ENCODE measurements at regions not wholly inside any gene's neighbourhood (a gene's known extent, or its start where the extent isn't known, plus 50 kb on each side); places are given as distances from the start of the nearest gene placed in this dataset.

DNA sequence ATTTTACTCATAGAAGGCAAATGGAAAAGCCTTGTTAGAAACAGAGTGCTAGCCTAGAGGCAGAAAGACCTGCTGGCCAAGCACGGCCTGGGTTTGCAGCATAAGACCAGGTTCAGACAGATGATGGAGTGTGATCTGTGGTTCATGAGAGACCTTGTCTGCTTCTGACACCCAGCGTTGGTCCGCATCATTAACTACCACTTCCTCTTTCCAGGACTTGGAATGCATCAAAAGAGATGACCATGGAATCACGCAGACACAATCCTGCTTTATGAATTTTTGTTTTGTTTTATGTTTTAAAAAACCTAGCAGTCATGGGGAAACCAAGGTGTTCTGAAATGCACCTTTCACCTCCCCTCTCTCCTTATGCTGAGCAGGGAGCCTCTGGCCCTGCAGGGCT lies 76.8 kb upstream of the SYNDIG1 start:
- no peak overlapping the region for H2AFZ ChIP-seq
- H3F3A ChIP-seq (ENCODE audit: insufficient read depth, low read depth), result no peaks in the 10 kb centered on the region
- no peaks in the 10 kb centered on the region for H3K4me1 ChIP-seq (replicated peaks; ENCODE audit: insufficient read depth)
- no peak overlapping the region for H3K4me3 ChIP-seq
- H3K27ac ChIP-seq, result no peak overlapping the region
- no peaks in the 10 kb centered on the region for H4K20me1 ChIP-seq (ENCODE audit: insufficient read depth)
- H3K9me2 ChIP-seq (ENCODE audit: insufficient read depth), result no peaks in the 10 kb centered on the region
- H3K79me2 ChIP-seq (ENCODE audit: low read depth), result no peaks in the 10 kb centered on the region
- BruUV-seq (replicated peaks), result no TSS peak
- intact Hi-C loops (cut with micrococcal nuclease; ENCODE audit: unreplicated experiment), result no loop called here
- H3K4me2 ChIP-seq, result no peak overlapping the region
- H3K27me3 ChIP-seq (ENCODE audit: insufficient read depth, low read depth), result peaks cover 3% of the 10 kb centered on the region; the same call in 1 of the 2 replicates
- CTCF ChIA-PET, result no interaction called here
- TF ChIP-seq, protein P1, sequence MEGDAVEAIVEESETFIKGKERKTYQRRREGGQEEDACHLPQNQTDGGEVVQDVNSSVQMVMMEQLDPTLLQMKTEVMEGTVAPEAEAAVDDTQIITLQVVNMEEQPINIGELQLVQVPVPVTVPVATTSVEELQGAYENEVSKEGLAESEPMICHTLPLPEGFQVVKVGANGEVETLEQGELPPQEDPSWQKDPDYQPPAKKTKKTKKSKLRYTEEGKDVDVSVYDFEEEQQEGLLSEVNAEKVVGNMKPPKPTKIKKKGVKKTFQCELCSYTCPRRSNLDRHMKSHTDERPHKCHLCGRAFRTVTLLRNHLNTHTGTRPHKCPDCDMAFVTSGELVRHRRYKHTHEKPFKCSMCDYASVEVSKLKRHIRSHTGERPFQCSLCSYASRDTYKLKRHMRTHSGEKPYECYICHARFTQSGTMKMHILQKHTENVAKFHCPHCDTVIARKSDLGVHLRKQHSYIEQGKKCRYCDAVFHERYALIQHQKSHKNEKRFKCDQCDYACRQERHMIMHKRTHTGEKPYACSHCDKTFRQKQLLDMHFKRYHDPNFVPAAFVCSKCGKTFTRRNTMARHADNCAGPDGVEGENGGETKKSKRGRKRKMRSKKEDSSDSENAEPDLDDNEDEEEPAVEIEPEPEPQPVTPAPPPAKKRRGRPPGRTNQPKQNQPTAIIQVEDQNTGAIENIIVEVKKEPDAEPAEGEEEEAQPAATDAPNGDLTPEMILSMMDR (conservative IDR thresholded peaks at IDR 0.05), result no peak
- TF ChIP-seq EZH2 (IDR thresholded peaks at IDR 0.05; ENCODE audit: low read depth), result no peak
- H3K9me3 ChIP-seq (ENCODE audit: insufficient read depth, low read depth), result no peaks in the 10 kb centered on the region
- DNase-seq, result no peak
- POLR2A ChIA-PET (ENCODE audit: unreplicated experiment), result no interaction called here
- no peaks in the 10 kb centered on the region for H3K36me3 ChIP-seq (ENCODE audit: low read depth)

DNA sequence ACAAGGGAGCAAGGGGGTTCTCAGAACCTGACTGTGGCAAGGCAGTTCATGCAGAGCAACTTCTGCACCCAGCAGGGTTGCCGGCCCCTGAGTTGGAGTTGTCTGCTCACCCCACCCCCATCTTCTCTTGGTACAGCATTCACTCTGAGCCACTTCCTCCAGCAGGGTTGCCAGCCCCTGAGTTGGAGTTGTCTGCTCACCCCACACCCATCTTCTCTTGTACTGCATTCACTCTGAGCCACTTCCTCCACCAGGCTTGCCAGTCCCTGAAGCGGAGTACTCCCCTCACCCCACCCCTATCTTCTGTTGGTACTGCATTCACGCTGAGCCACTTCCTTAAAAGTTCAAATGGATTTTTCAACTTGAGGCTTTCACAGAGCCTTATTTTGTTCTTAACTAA lies 79.7 kb upstream of the SYNDIG1 start:
- POLR2A ChIA-PET (ENCODE audit: unreplicated experiment), result no interaction called here
- H3F3A ChIP-seq (ENCODE audit: insufficient read depth, low read depth), result no peaks in the 10 kb centered on the region
- no peaks in the 10 kb centered on the region for H3K9me2 ChIP-seq (ENCODE audit: insufficient read depth)
- no peaks in the 10 kb centered on the region for H4K20me1 ChIP-seq (ENCODE audit: insufficient read depth)
- H3K27ac ChIP-seq, result no peak overlapping the region
- H2AFZ ChIP-seq, result no peak overlapping the region
- no peaks in the 10 kb centered on the region for H3K4me1 ChIP-seq (replicated peaks; ENCODE audit: insufficient read depth)
- no peak overlapping the region for H3K4me3 ChIP-seq
- no peak for DNase-seq
- H3K27me3 ChIP-seq (ENCODE audit: insufficient read depth, low read depth), result peaks cover 3% of the 10 kb centered on the region; the same call in 1 of the 2 replicates
- H3K79me2 ChIP-seq (ENCODE audit: low read depth), result no peaks in the 10 kb centered on the region
- no peak overlapping the region for H3K4me2 ChIP-seq
- no TSS peak for BruUV-seq (replicated peaks)
- CTCF ChIA-PET, result no interaction called here
- intact Hi-C loops (cut with micrococcal nuclease; ENCODE audit: unreplicated experiment), result no loop called here
- H3K36me3 ChIP-seq (ENCODE audit: low read depth), result no peaks in the 10 kb centered on the region
- no peaks in the 10 kb centered on the region for H3K9me3 ChIP-seq (ENCODE audit: insufficient read depth, low read depth)
- TF ChIP-seq, protein P1 (conservative IDR thresholded peaks at IDR 0.05), result no peak
- TF ChIP-seq EZH2 (IDR thresholded peaks at IDR 0.05; ENCODE audit: low read depth), result no peak

DNA sequence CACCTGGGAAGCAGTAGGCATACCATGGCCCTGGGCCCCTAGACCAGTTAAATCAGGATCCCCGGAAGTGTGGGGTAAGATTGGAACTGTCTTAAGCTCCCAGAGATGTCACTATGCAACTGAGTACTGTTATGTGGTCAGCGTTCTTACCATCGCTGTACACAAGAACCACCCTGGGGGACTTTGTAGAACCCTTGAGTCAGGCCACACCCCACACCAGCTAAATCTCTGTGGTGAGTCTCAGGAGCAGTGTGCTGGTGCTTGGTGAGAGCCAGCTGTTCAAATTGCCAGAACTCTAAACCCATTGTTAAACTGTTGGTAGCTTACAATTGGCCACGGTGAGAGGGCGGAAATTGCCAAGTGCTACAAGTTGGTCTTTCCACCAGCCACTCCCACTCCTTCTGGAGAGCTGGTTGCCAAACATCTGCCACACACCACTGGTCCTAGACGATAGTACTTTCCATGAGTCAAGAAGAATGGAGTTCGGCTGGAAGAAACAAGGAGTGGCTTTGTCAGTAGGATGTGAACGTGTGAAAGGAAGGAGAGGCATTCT lies 80.5 kb upstream of the SYNDIG1 start:
- Histone ChIP-seq H2AFZ (no peak overlapping the region), H3K27me3 (ENCODE audit: insufficient read depth, low read depth) (peaks cover 3% of the 10 kb centered on the region; the same call in 1 of the 2 replicates), H3K9me3 (ENCODE audit: insufficient read depth, low read depth) (no peaks in the 10 kb centered on the region), H3K4me3 (no peak overlapping the region), H3K9me2 (ENCODE audit: insufficient read depth) (no peaks in the 10 kb centered on the region), H4K20me1 (ENCODE audit: insufficient read depth) (no peaks in the 10 kb centered on the region), H3K4me2 (no peak overlapping the region), H3K36me3 (ENCODE audit: low read depth) (no peaks in the 10 kb centered on the region), H3K27ac (no peak overlapping the region), H3K4me1 (replicated peaks; ENCODE audit: insufficient read depth) (no peaks in the 10 kb centered on the region), H3K79me2 (ENCODE audit: low read depth) (no peaks in the 10 kb centered on the region), H3F3A (ENCODE audit: insufficient read depth, low read depth) (no peaks in the 10 kb centered on the region)
- TF ChIP-seq, protein P1 (conservative IDR thresholded peaks at IDR 0.05), result no peak
- no peak for TF ChIP-seq EZH2 (IDR thresholded peaks at IDR 0.05; ENCODE audit: low read depth)
- no TSS peak for BruUV-seq (replicated peaks)
- CTCF ChIA-PET, result no interaction called here
- POLR2A ChIA-PET (ENCODE audit: unreplicated experiment), result no interaction called here
- intact Hi-C loops (cut with micrococcal nuclease; ENCODE audit: unreplicated experiment), result no loop called here
- DNase-seq, result no peak
